ENCODE measurements at regions not wholly inside any gene's neighbourhood (a gene's known extent, or its start where the extent isn't known, plus 50 kb on each side); places are given as distances from the start of the nearest gene placed in this dataset.
"Not testable (repeated sequence)": the region's sequence is repeated elsewhere in the genome, so short reads cannot be mapped to it uniquely, and the experiment has no call there.

- in situ Hi-C loops (cut with HindIII; ENCODE audit: low pct_unique_long_range_greater_than_20kb, low sequenced_read_pairs) = no loop called here
- no peak for TF ChIP-seq JUND (IDR thresholded peaks at IDR 0.05; ENCODE audit: low read depth)
- DNase-seq (ENCODE audit: low read depth in 1 of 2, low spot score in 1 of 2) = no peak
Measured at GRCh38 chr6:141996823-141997222, 135.9 kb upstream of the GJE1 start.

- in situ Hi-C loops (cut with HindIII; ENCODE audit: low pct_unique_long_range_greater_than_20kb, low sequenced_read_pairs) = no loop called here
- DNase-seq (ENCODE audit: low read depth in 1 of 2, low spot score in 1 of 2) = no peak
- TF ChIP-seq JUND (IDR thresholded peaks at IDR 0.05; ENCODE audit: low read depth) = no peak
Measured at GRCh38 chr6:141992109-141992508, 140.6 kb upstream of the GJE1 start.

- no peak for TF ChIP-seq JUND (IDR thresholded peaks at IDR 0.05; ENCODE audit: low read depth)
- in situ Hi-C loops (cut with HindIII; ENCODE audit: low pct_unique_long_range_greater_than_20kb, low sequenced_read_pairs) = no loop called here
- no peak for DNase-seq (ENCODE audit: low read depth in 1 of 2, low spot score in 1 of 2)
Measured at GRCh38 chr6:141990840-141991239, 141.9 kb upstream of the GJE1 start.

GRCh38 chr6:141989706-141989959, 143.1 kb upstream of the GJE1 start:
- no peak for DNase-seq (ENCODE audit: low read depth in 1 of 2, low spot score in 1 of 2)
- in situ Hi-C loops (cut with HindIII; ENCODE audit: low pct_unique_long_range_greater_than_20kb, low sequenced_read_pairs) = no loop called here
- no peak for TF ChIP-seq JUND (IDR thresholded peaks at IDR 0.05; ENCODE audit: low read depth)

GRCh38 chr6:141988954-141989705, 143.6 kb upstream of the GJE1 start:
- peak; percentile 16 to 72 for DNase-seq (ENCODE audit: low read depth in 1 of 2, low spot score in 1 of 2)
- no peak for TF ChIP-seq JUND (IDR thresholded peaks at IDR 0.05; ENCODE audit: low read depth)
- in situ Hi-C loops (cut with HindIII; ENCODE audit: low pct_unique_long_range_greater_than_20kb, low sequenced_read_pairs) = no loop called here

- DNase-seq (ENCODE audit: low read depth in 1 of 2, low spot score in 1 of 2) = no peak
- no peak for TF ChIP-seq JUND (IDR thresholded peaks at IDR 0.05; ENCODE audit: low read depth)
- in situ Hi-C loops (cut with HindIII; ENCODE audit: low pct_unique_long_range_greater_than_20kb, low sequenced_read_pairs) = no loop called here
Measured at GRCh38 chr6:141988327-141988726, 144.4 kb upstream of the GJE1 start.

- in situ Hi-C loops (cut with HindIII; ENCODE audit: low pct_unique_long_range_greater_than_20kb, low sequenced_read_pairs) = no loop called here
- no peak for TF ChIP-seq JUND (IDR thresholded peaks at IDR 0.05; ENCODE audit: low read depth)
- DNase-seq (ENCODE audit: low read depth in 1 of 2, low spot score in 1 of 2) = no peak
Measured at GRCh38 chr6:141986457-141986856, 146.3 kb upstream of the GJE1 start.

- in situ Hi-C loops (cut with HindIII; ENCODE audit: low pct_unique_long_range_greater_than_20kb, low sequenced_read_pairs) = no loop called here
- DNase-seq (ENCODE audit: low read depth in 1 of 2, low spot score in 1 of 2) = no peak
- no peak for TF ChIP-seq JUND (IDR thresholded peaks at IDR 0.05; ENCODE audit: low read depth)
Measured at GRCh38 chr6:141981190-141981589, 151.5 kb upstream of the GJE1 start.

- TF ChIP-seq JUND (IDR thresholded peaks at IDR 0.05; ENCODE audit: low read depth) = no peak
- in situ Hi-C loops (cut with HindIII; ENCODE audit: low pct_unique_long_range_greater_than_20kb, low sequenced_read_pairs) = no loop called here
- DNase-seq (ENCODE audit: low read depth in 1 of 2, low spot score in 1 of 2) = no peak
Measured at GRCh38 chr6:141977782-141978181, 154.9 kb upstream of the GJE1 start.

GRCh38 chr6:141976994-141977393, 155.7 kb upstream of the GJE1 start:
- DNase-seq (ENCODE audit: low read depth in 1 of 2, low spot score in 1 of 2) = no peak
- no peak for TF ChIP-seq JUND (IDR thresholded peaks at IDR 0.05; ENCODE audit: low read depth)
- in situ Hi-C loops (cut with HindIII; ENCODE audit: low pct_unique_long_range_greater_than_20kb, low sequenced_read_pairs) = no loop called here

GRCh38 chr6:141969768-141970415, 162.8 kb upstream of the GJE1 start:
- in situ Hi-C loops (cut with HindIII; ENCODE audit: low pct_unique_long_range_greater_than_20kb, low sequenced_read_pairs) = not testable (repeated sequence)

GRCh38 chr6:141969201-141969600, 163.5 kb upstream of the GJE1 start:
- TF ChIP-seq JUND (IDR thresholded peaks at IDR 0.05; ENCODE audit: low read depth) = no peak
- DNase-seq (ENCODE audit: low read depth in 1 of 2, low spot score in 1 of 2) = no peak
- in situ Hi-C loops (cut with HindIII; ENCODE audit: low pct_unique_long_range_greater_than_20kb, low sequenced_read_pairs) = no loop called here

More at GRCh38 chr6:141969768-141970415, 162.8 kb upstream of the GJE1 start:
- DNase-seq (ENCODE audit: low read depth in 1 of 2, low spot score in 1 of 2) = not testable (repeated sequence)

GRCh38 chr6:141968632-141969031, 164.1 kb upstream of the GJE1 start:
- no peak for TF ChIP-seq JUND (IDR thresholded peaks at IDR 0.05; ENCODE audit: low read depth)
- no peak for DNase-seq (ENCODE audit: low read depth in 1 of 2, low spot score in 1 of 2)
- in situ Hi-C loops (cut with HindIII; ENCODE audit: low pct_unique_long_range_greater_than_20kb, low sequenced_read_pairs) = no loop called here

Measured in T47D (cell line).